Gastroesophageal sphincter (tissue), 3 donors: ENCODE measurements at regions not wholly inside any gene's neighbourhood (a gene's known extent, or its start where the extent isn't known, plus 50 kb on each side); places are given as distances from the start of the nearest gene placed in this dataset.

Experiments used
- POLR2A ChIP-seq, 2 donors: fragments of 450-650 bp; IDR thresholded peaks; one replicate each; pipeline ENCODE4 v1.6.1; 2017; ENCODE audit warnings: antibody characterized with exemption in 2 of 2, mild to moderate bottlenecking in 2 of 2, moderate library complexity in 1 of 2
- TF ChIP-seq, protein P1 (sequence below), 4 experiments: fragments of 200-600 bp in 2 of 4; fragments of 450-650 bp in 2 of 4; sonication (generic) in 1 of 4; IDR thresholded peaks; one replicate each; pipeline ENCODE4 v1.5.1; 2017 to 2019; ENCODE audit warnings: antibody characterized with exemption in 4 of 4, mild to moderate bottlenecking in 2 of 4, moderate library complexity in 2 of 4

DNA sequence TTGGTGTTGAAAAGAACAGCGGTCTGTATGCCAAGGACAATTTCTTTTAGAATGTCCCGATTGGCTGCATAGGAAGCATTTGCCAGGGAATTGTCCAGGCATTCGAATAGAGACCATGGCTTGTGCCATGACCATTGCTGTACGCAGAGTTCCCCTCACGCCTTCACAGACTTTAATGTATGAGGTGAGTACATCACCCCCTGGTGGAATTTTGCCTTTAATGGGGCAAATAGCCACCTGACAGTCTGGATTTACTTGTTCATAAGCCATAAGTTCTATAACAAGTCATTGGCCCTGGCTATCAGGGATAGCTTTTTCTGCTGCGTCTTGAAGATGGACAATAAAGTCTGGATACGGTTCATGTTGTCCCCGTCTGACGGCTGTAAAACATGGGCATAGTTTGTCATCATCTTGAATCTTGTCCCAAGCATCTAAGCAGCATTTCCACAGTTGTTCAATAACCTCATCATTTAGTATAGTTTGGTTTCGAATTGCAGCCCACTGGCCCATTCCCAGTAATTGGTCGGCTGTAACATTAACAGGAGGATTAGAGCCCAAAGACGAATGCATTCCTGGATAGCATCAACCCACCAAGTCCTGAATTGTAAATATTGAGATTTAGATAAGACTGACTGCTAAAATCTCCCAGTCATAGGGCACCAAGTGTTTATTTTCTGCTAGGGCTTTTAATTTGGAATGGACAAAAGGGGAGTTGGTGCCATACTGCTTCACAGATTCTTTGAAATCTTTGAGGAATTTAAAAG, 67.7 kb upstream of the ARL4D start:
- TF ChIP-seq, protein P1, sequence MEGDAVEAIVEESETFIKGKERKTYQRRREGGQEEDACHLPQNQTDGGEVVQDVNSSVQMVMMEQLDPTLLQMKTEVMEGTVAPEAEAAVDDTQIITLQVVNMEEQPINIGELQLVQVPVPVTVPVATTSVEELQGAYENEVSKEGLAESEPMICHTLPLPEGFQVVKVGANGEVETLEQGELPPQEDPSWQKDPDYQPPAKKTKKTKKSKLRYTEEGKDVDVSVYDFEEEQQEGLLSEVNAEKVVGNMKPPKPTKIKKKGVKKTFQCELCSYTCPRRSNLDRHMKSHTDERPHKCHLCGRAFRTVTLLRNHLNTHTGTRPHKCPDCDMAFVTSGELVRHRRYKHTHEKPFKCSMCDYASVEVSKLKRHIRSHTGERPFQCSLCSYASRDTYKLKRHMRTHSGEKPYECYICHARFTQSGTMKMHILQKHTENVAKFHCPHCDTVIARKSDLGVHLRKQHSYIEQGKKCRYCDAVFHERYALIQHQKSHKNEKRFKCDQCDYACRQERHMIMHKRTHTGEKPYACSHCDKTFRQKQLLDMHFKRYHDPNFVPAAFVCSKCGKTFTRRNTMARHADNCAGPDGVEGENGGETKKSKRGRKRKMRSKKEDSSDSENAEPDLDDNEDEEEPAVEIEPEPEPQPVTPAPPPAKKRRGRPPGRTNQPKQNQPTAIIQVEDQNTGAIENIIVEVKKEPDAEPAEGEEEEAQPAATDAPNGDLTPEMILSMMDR (IDR thresholded peaks at IDR 0.05) = no peak
- no peak for TF ChIP-seq POLR2A (IDR thresholded peaks at IDR 0.05)
